DMS 273 treated with DMSO at 0.1 percent for 48 hours (cell line): ENCODE measurements at regions not wholly inside any gene's neighbourhood (a gene's known extent, or its start where the extent isn't known, plus 50 kb on each side); places are given as distances from the start of the nearest gene placed in this dataset.

Experiments used
- DNase-seq: peaks from one replicate; lab custom pipeline; 2025; lab: John Stamatoyannopoulos, UW

GRCh38 chr4:35884714-35885480 is 359.4 kb downstream of the ARAP2 start:
- DNase-seq, result no peak

- no peak for DNase-seq
Observed at GRCh38 chr4:35897808-35898207, 346.5 kb downstream of the ARAP2 start.

DNA sequence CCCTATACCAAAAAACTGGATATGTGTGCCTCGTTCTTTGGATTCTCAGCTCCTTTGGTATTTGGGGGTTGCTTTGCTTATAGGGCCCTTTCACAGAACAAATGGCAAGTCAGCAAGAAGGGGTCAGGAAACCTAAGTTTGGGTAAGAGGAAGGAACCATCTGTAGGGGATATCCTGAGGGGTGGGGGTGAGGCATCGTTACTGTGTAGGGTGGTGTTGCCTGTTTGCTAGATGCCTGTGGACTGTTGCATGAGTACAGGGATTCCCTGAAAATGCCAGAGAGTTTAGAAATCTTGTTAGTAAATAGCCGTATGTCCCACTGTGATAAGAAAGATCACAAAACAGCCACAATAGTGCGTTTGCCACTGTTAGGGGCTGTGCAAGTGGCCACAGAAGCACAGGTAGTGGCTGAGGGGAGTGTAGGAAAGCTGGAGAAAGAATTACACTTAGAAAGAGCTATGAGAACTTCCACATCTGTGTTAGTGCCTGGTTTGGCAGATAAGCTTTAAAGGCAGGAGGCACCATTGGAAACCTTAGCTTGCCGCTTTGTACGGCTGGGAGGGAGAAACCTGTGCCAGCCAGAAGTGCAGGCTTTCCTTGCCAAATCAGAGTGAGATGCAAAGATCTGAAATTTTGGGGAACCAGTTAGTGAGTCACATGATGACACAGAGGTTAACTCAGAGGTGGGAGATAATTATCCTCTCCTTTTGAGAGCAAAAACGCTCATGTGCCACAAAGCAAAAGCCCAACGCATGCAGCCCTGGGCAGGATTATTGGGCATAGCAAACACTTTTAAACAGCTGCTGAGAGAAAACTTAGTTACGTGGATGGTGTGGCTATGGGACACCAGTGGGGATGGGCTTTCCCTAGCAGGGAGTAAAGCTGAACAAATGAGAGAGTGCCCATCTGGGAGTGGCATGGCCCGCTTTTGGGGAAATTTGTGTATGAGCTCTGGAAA is 343.7 kb downstream of the ARAP2 start:
- no peak for DNase-seq

DNA sequence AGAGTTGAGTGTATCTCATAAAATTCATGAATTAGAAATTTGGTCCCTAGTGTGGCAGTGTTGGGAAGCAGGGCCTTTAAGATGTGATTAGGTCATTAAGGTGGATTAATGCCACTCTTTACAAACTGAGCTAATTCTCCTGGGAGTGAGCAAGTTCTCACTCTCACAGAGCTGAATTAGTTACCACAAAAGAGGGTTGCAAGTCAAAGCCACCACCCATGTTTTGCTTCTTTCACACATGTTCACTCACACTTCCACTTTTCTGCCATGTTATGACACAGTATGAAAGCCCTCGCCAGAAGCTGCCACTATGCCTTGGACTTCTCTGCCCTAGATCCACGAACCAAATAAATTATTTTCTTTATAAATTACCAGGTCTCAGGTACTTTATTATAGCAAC is 332.1 kb downstream of the ARAP2 start:
- DNase-seq, result no peak

DNA sequence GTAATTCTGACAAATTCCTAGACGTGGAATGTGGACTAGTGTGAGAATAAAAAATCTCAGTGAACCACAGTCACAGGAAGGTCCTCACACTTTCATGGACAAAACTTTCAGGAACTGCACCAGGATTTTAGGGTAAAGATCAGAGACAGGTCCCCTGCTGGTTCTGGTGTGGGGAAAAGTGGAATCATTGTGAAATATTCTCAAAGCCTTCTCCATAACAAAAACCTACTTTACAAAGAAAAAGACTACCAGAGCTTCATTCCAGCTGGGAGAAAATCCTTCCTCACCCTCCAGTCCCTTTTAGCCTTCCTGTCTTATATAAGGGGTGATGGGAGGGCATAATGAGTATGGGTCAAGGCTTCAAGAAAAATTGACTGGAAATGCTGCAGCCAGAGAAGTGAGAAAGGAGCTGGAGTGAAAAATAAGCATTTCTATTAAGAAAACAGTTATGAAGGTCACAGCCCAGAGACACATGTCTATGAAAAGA is 325.8 kb downstream of the ARAP2 start:
- DNase-seq, result no peak

GRCh38 chr4:35925806-35926205 is 318.5 kb downstream of the ARAP2 start:
- no peak for DNase-seq

DNA sequence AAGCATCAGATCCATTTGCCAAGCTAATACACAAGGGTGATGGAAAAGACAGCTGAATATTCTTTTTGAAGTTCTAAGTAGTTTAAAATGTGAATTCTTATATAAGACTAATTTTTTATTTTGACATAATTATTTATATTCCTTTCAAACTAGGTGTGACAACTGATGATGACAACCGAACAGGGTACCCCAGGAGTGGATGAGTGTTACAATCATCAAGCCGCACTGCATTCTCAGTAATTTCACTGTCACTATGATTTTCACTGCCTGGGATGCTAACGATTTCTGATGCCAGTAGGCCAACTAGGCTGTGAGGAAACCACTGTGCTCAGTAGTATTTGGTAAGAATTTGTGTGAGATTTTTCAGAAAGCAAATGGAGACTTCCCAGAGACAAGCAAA is 317.5 kb downstream of the ARAP2 start:
- DNase-seq, result no peak

- no peak for DNase-seq
Observed at GRCh38 chr4:35933901-35934300, 310.4 kb downstream of the ARAP2 start.

GRCh38 chr4:35934320-35934981 is 309.9 kb downstream of the ARAP2 start:
- no peak for DNase-seq

- DNase-seq, result no peak
Observed at GRCh38 chr4:35938936-35939335, 305.4 kb downstream of the ARAP2 start.

DNA sequence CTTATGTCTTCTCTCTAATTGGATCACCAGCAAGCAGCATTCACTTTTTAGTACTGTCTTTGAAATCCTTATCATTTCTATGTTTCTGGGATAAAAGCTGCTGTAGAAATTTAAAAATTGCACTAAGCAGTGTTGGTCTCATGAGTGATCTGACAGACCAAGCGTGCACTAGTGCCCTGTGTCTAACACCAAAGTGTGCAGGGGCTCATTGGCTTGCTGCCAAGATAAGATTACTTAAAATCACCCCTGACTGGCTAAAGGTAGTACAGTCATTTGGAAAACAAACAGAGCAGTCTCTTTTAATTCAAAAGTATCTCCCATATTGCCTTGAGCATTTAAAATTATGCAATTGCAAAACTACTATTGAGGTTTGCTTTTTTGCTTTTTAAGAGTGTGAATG is 304.6 kb downstream of the ARAP2 start:
- DNase-seq, result no peak

DNA sequence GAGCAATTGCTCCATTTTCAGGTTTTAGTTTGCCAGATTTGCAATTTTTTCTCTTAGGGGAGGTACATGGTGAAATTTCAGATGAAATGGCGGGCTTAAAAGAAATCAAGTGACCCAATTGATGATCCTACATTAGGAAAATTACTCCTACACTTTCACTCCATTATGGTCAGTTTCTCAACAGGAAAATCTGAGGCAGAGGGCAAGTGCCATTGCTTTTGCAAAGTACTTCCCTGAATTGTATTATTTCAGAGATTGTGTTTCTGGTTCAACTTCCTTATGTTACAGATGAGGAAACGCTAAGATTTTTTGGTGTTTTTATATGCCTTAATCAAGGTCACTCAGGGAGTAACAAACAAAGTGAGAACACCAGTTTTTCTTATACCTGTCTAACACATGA is 302.2 kb downstream of the ARAP2 start:
- no peak for DNase-seq

- DNase-seq, result no peak
Observed at GRCh38 chr4:35943606-35944005, 300.7 kb downstream of the ARAP2 start.

DNA sequence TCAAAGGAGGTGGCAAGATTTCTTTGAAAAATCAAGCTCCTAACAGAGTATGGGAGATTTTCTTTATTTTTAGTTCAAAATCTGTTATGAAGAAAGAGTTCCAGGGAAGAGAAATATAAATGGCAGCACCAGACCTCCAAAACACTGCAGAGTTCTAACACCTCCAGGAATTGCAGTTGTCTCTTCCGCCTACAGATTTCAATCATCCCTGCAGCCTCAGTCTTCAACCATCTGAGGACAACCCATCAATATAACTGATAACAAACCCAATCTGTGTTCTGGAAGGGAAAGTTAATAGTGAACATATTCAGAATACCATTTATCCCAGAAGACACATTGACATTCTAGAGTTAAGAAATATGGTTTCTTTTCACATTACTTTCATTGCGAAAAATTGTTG is 296.1 kb downstream of the ARAP2 start:
- DNase-seq, result no peak

- no peak for DNase-seq
Observed at GRCh38 chr4:35950442-35950841, 293.9 kb downstream of the ARAP2 start.

DNA sequence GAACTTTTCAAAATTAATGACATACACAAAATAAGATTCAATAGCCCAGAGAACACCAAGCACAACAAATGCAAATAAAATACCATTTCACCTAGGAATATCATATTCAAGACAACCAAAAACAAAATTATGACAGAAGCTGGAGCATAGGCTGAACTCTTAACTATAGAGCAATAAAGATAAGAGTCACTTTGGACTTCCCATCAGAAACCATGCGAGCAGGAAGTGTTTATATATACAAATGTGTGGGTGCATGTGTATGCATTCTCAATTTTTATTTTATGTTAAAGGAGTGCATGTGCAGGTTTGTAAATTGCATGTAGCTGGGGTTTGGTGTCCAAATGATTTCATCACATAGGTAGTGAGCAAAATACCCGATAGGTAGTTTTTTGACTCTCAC is 291.6 kb downstream of the ARAP2 start:
- DNase-seq, result no peak

DNA sequence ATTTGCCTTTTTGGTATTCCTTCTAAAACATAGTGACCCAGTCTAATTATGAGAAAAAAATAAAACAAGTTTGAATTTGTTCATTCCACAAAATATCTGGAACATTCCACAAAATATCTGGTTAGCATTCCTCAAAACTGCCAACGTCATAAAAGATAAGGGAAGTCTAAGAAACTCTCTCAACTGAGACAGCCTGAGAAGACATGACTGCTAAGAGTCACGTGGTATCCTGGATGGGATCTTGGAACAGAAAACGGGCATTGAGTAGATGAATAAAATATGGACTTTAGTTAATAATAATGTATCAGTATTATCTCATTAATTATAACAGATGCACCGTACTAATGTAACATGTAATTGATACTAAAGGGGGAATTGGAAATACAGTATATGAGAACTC is 280.9 kb downstream of the ARAP2 start:
- DNase-seq, result no peak

DNA sequence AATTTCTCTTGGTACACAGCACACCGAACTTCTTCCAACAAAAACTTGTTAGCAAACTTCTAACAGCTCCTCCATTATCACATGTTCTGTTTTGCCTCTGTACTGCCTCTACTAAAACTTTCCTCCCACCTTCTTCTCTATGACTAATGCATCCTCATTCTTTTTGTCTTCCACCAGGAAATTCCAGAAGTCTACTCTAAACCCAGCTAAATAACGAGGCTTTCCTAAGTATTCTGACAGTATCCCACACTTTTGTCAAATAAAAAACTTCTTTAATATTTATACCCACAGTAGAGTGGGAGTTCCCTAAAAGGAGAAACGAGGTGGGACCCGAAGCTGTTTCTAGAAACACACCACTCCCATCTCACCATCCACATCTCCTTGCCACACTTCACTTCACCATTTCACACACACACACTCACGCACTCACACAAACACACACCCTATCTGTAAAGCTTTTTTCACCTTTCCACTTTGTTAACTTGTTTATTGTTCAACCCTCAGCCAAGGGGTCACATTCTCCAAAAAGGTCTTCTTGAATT is 280.3 kb downstream of the ARAP2 start:
- DNase-seq, result no peak

GRCh38 chr4:35965300-35965699 is 279.0 kb downstream of the ARAP2 start:
- DNase-seq, result no peak

DNA sequence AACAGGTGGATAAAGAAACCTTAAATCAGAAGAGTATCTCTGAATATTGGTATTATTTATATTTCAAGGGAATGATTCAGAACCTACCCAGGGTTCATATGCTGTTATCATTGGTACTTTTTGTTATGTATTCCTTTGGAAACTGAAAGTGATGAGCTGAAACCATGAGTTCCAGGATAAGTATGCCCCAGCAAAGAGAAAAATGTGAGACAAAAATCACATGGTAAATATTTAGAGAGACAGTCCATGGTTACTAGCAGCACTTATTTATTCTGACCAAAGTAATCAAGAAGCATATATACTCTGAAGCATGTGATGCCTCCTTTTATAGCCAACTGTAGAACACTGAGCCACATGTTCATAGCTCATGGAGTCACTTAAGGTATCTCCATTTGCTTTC is 277.7 kb downstream of the ARAP2 start:
- no peak for DNase-seq

DNA sequence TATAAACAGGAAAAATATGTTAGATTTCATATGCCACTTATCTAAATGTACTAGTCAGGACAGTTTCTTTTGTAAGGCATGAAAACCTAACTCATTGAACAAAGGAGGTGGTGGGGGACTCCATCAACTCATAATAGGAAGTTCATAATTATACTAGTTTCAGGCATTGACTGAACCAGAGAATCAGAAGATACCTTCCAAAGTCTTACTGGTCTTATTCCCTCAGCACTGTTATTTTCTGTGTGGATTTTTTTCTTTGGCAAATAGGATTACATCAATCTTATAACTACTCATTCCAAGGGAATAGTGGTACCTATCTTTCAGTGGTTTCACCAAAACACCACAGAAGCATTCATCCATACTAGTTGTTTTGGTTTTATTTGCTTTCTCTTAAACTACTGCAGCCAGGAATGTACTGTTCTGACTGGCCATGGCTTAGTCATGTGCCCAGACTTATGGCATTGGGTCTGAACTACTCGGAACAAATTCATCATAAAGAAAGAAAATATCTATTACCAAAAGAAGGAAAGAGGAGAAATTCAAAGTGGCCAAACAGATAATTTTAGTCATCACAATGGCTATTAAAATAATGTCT is 273.9 kb downstream of the ARAP2 start:
- DNase-seq, result no peak

GRCh38 chr4:35972814-35973213 is 271.5 kb downstream of the ARAP2 start:
- DNase-seq, result no peak
